ENCODE measurements at regions not wholly inside any gene's neighbourhood (a gene's known extent, or its start where the extent isn't known, plus 50 kb on each side); places are given as distances from the start of the nearest gene placed in this dataset.

GRCh38 chr4:136755531-136755916, 776.8 kb downstream of the PCDH18 start:
- no peak for DNase-seq (ENCODE audit: low spot score)

GRCh38 chr4:136754810-136755530, 777.3 kb downstream of the PCDH18 start:
- DNase-seq (ENCODE audit: low spot score): no peak

GRCh38 chr4:136751556-136751955, 780.7 kb downstream of the PCDH18 start:
- no peak for DNase-seq (ENCODE audit: low spot score)

GRCh38 chr4:136750897-136751296, 781.4 kb downstream of the PCDH18 start:
- DNase-seq (ENCODE audit: low spot score): no peak

- DNase-seq (ENCODE audit: low spot score): no peak
Observed at GRCh38 chr4:136749989-136750388, 782.3 kb downstream of the PCDH18 start.

- DNase-seq (ENCODE audit: low spot score): no peak
Observed at GRCh38 chr4:136748773-136749172, 783.5 kb downstream of the PCDH18 start.

- DNase-seq (ENCODE audit: low spot score): no peak
Observed at GRCh38 chr4:136748165-136748564, 784.1 kb downstream of the PCDH18 start.

- no peak for DNase-seq (ENCODE audit: low spot score)
Observed at GRCh38 chr4:136743238-136743637, 789.1 kb downstream of the PCDH18 start.

GRCh38 chr4:136742333-136742732, 790.0 kb downstream of the PCDH18 start:
- DNase-seq (ENCODE audit: low spot score): peak; percentile 11

- no peak for DNase-seq (ENCODE audit: low spot score)
Observed at GRCh38 chr4:136741468-136741867, 790.8 kb downstream of the PCDH18 start.

- DNase-seq (ENCODE audit: low spot score): no peak
Observed at GRCh38 chr4:136740326-136740725, 792.0 kb downstream of the PCDH18 start.

- DNase-seq (ENCODE audit: low spot score): peak; percentile 2
Observed at GRCh38 chr4:136737066-136737465, 795.2 kb downstream of the PCDH18 start.

GRCh38 chr4:136731025-136731424, 801.3 kb downstream of the PCDH18 start:
- DNase-seq (ENCODE audit: low spot score): peak; percentile 15

GRCh38 chr4:136725286-136726081, 806.8 kb downstream of the PCDH18 start:
- DNase-seq (ENCODE audit: low spot score): no peak

GRCh38 chr4:136713140-136713539, 819.2 kb downstream of the PCDH18 start:
- DNase-seq (ENCODE audit: low spot score): no peak

- no peak for DNase-seq (ENCODE audit: low spot score)
Observed at GRCh38 chr4:136709897-136710296, 822.4 kb downstream of the PCDH18 start.

- no peak for DNase-seq (ENCODE audit: low spot score)
Observed at GRCh38 chr4:136706942-136707341, 825.4 kb downstream of the PCDH18 start.

- no peak for DNase-seq (ENCODE audit: low spot score)
Observed at GRCh38 chr4:136699905-136700304, 832.4 kb downstream of the PCDH18 start.

GRCh38 chr4:136691607-136692006, 840.7 kb downstream of the PCDH18 start:
- no peak for DNase-seq (ENCODE audit: low spot score)

GRCh38 chr4:136690360-136690759, 841.9 kb downstream of the PCDH18 start:
- no peak for DNase-seq (ENCODE audit: low spot score)

GRCh38 chr4:136687596-136687995, 844.7 kb downstream of the PCDH18 start:
- DNase-seq (ENCODE audit: low spot score): no peak

GRCh38 chr4:136687118-136687517, 845.2 kb downstream of the PCDH18 start:
- DNase-seq (ENCODE audit: low spot score): no peak

GRCh38 chr4:136680761-136681160, 851.5 kb downstream of the PCDH18 start:
- no peak for DNase-seq (ENCODE audit: low spot score)

All from umbilical cord (tissue), 1 donor.